ENCODE measurements at regions not wholly inside any gene's neighbourhood (a gene's known extent, or its start where the extent isn't known, plus 50 kb on each side); places are given as distances from the start of the nearest gene placed in this dataset.

DNA sequence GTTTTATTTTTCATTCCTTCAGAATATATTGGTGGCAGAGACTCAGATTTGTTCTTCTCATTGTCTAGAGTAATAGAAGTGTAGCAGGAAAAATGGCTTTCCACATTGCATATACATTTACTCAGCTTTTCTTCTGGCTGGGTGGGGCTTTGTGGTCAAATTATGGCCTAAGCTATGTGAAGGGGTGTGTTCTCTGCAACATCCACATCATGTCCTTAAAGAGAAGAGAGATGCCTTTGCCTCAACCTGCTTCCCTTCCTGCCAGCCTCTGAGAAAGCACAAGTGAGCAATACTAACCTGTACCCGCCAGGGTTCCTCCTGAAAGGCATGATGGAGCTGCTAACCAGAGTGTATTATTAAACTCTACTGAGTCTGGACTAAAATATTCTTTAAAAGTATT lies 695.6 kb upstream of the FAM241A start:
- Histone ChIP-seq H3K4me2 (replicated peaks; ENCODE audit: extremely low read depth, low read length, poor library complexity, severe bottlenecking) (no peak overlapping the region), H3K4me3 (replicated peaks in 1 of 3; ENCODE audit: low read depth in 2 of 3, low read length in 3 of 3) (no peak overlapping the region), H3K27me3 (ENCODE audit: control insufficient read depth in 2 of 2, insufficient read depth in 2 of 2, low read length in 2 of 2) (no peaks in the 10 kb centered on the region), H3K36me3 (replicated peaks in 1 of 2; ENCODE audit: control insufficient read depth in 1 of 2, insufficient read depth in 2 of 2, low read length in 2 of 2) (no peaks in the 10 kb centered on the region), H3K27ac (ENCODE audit: low read depth in 1 of 2, low read length in 2 of 2) (no peak overlapping the region), H3K4me1 (ENCODE audit: control insufficient read depth in 1 of 2, insufficient read depth in 2 of 2, low read length in 2 of 2) (no peaks in the 10 kb centered on the region), H4K20me1 (ENCODE audit: insufficient read depth, low read length) (no peaks in the 10 kb centered on the region), H3K9ac (ENCODE audit: insufficient read depth, low read length, poor library complexity, severe bottlenecking) (no peak overlapping the region), H3K9me3 (replicated peaks in 1 of 2; ENCODE audit: control insufficient read depth in 1 of 2, insufficient read depth in 1 of 2, low read length in 2 of 2) (no peaks in the 10 kb centered on the region), H3K79me2 (ENCODE audit: insufficient read depth, low read length) (no peaks in the 10 kb centered on the region), H2AFZ (ENCODE audit: insufficient read depth, low read depth, low read length, poor library complexity, severe bottlenecking) (no peak overlapping the region)
- DNase-seq, result no peak
- Mint-ChIP-seq H3K4me3 (no peak overlapping the region), H3K27me3 (ENCODE audit: low read depth in 3 of 3) (no peaks in the 10 kb centered on the region), H3K36me3 (no peaks in the 10 kb centered on the region), H3K27ac (no peak overlapping the region), H3K4me1 (no peaks in the 10 kb centered on the region), H3K9me3 (peaks cover 0 to 2% (median 0%) of the 10 kb centered on the region in 7 donors)
- intact Hi-C loops (cut with micrococcal nuclease), result no loop called here
- no CpG with 5 or more reads among the region's 1 CpG for WGBS (ENCODE audit: insufficient coverage)
- TF ChIP-seq, protein P1, sequence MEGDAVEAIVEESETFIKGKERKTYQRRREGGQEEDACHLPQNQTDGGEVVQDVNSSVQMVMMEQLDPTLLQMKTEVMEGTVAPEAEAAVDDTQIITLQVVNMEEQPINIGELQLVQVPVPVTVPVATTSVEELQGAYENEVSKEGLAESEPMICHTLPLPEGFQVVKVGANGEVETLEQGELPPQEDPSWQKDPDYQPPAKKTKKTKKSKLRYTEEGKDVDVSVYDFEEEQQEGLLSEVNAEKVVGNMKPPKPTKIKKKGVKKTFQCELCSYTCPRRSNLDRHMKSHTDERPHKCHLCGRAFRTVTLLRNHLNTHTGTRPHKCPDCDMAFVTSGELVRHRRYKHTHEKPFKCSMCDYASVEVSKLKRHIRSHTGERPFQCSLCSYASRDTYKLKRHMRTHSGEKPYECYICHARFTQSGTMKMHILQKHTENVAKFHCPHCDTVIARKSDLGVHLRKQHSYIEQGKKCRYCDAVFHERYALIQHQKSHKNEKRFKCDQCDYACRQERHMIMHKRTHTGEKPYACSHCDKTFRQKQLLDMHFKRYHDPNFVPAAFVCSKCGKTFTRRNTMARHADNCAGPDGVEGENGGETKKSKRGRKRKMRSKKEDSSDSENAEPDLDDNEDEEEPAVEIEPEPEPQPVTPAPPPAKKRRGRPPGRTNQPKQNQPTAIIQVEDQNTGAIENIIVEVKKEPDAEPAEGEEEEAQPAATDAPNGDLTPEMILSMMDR (IDR thresholded peaks at IDR 0.05), result no peak

DNA sequence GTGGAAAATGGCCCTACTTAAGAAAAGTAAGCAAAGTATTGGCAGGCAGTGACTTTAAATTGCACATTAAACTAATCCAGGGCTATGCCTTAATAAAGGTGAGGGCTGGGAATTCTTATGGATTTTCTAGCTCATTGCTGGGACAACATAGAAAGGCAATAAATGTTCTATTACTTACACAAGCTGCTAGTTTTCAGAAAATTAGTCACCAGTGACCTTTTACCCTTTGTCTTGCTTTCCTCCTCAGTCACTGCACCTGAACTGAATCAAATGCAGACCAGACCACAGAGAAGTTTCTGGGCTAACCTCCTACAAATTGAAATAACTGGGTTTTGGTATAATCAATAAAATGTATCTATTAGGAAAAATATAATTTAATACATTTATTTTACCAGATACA lies 694.4 kb upstream of the FAM241A start:
- H3K4me1 Mint-ChIP-seq, result no peaks in the 10 kb centered on the region
- H3K4me3 ChIP-seq (replicated peaks in 1 of 3; ENCODE audit: low read depth in 2 of 3, low read length in 3 of 3), result no peak overlapping the region
- H3K79me2 ChIP-seq (ENCODE audit: insufficient read depth, low read length), result no peaks in the 10 kb centered on the region
- H2AFZ ChIP-seq (ENCODE audit: insufficient read depth, low read depth, low read length, poor library complexity, severe bottlenecking), result no peak overlapping the region
- intact Hi-C loops (cut with micrococcal nuclease), result no loop called here
- H3K27me3 ChIP-seq (ENCODE audit: control insufficient read depth in 2 of 2, insufficient read depth in 2 of 2, low read length in 2 of 2), result no peaks in the 10 kb centered on the region
- H3K4me3 Mint-ChIP-seq, result no peak overlapping the region
- no peak for DNase-seq
- H3K4me1 ChIP-seq (ENCODE audit: control insufficient read depth in 1 of 2, insufficient read depth in 2 of 2, low read length in 2 of 2), result no peaks in the 10 kb centered on the region
- no peak overlapping the region for H3K27ac Mint-ChIP-seq
- H3K36me3 Mint-ChIP-seq, result no peaks in the 10 kb centered on the region
- H3K9me3 Mint-ChIP-seq, result no peaks in the 10 kb centered on the region
- TF ChIP-seq, protein P1 (IDR thresholded peaks at IDR 0.05), result no peak
- no peak overlapping the region for H3K27ac ChIP-seq (ENCODE audit: low read depth in 1 of 2, low read length in 2 of 2)
- no peak overlapping the region for H3K9ac ChIP-seq (ENCODE audit: insufficient read depth, low read length, poor library complexity, severe bottlenecking)
- H3K4me2 ChIP-seq (replicated peaks; ENCODE audit: extremely low read depth, low read length, poor library complexity, severe bottlenecking), result no peak overlapping the region
- H3K27me3 Mint-ChIP-seq (ENCODE audit: low read depth in 3 of 3), result peaks cover 0 to 1% (median 0%) of the 10 kb centered on the region in 3 donors
- H3K9me3 ChIP-seq (replicated peaks in 1 of 2; ENCODE audit: control insufficient read depth in 1 of 2, insufficient read depth in 1 of 2, low read length in 2 of 2), result no peaks in the 10 kb centered on the region
- H3K36me3 ChIP-seq (replicated peaks in 1 of 2; ENCODE audit: control insufficient read depth in 1 of 2, insufficient read depth in 2 of 2, low read length in 2 of 2), result no peaks in the 10 kb centered on the region
- H4K20me1 ChIP-seq (ENCODE audit: insufficient read depth, low read length), result no peaks in the 10 kb centered on the region

Measured in CD14-positive monocyte (primary cell).